HepG2 (cell line): ENCODE measurements at regions not wholly inside any gene's neighbourhood (a gene's known extent, or its start where the extent isn't known, plus 50 kb on each side); places are given as distances from the start of the nearest gene placed in this dataset.

Source experiments
- ATAC-seq: fragments of 200-7000 bp; cut with Tn5 transposase; 3 replicates; pipeline ENCODE4 v1.9.1; 2020; ENCODE audit warnings: mild to moderate bottlenecking, moderate library complexity
- BruUV-seq: library from RNA; stranded (reverse); fragments of 400-500 nt; replicated peaks from 2 replicates; lab custom pipeline; 2021; lab: Mats Ljungman, UMichigan
- CTCF ChIA-PET: fragments of 300-600 bp; formaldehyde crosslinking; extraction: SDS; loops from one replicate; lab custom pipeline; 2021; ENCODE audit warnings: low total read pairs, inconsistent platforms, low intra/inter-chr PET ratio; lab: Yijun Ruan, JAX
- POLR2A ChIA-PET: fragments of 350-600 bp; sonication (Branson Sonifier 250); formaldehyde crosslinking; loops from one replicate; lab custom pipeline; 2020; ENCODE audit warnings: antibody characterized with exemption, inconsistent platforms; lab: Yijun Ruan, JAX
- DNase-seq: peaks from one replicate; pipeline ENCODE4 v3.0.0-alpha.2; 2015; ENCODE audit warnings: low spot score
- FAIRE-seq: peaks from 3 replicates; lab custom pipeline; 2011; peaks lifted over from hg19 to GRCh38; lab: Jason Lieb, UNC
- H2AFZ ChIP-seq: one replicate; pipeline ENCODE4 v1.6.1; 2011; ENCODE audit warnings: low read length, inconsistent platforms
- H3K27ac ChIP-seq: fragments of 300-600 bp; 3 replicates; pipeline ENCODE4 v1.8.0; 2011; ENCODE audit warnings: mixed run types, mild to moderate bottlenecking, mixed read lengths, low read length, inconsistent platforms; ENCODE audit not compliant: insufficient read depth; ENCODE audit errors: extremely low read length
- H3K27me3 ChIP-seq, 2 experiments: fragments of 200-600 bp in 1 of 2; 2 replicates in 1 of 2; 3 replicates in 1 of 2; pipeline versions ENCODE4 v1.6.0 to v1.8.0; 2011; ENCODE audit warnings: low read length in 2 of 2, mild to moderate bottlenecking in 2 of 2, moderate library complexity in 2 of 2, inconsistent platforms in 1 of 2; ENCODE audit not compliant: insufficient read depth in 2 of 2, control insufficient read depth in 1 of 2
- H3K36me3 ChIP-seq, 2 experiments: fragments of 200-600 bp in 1 of 2; replicated peaks in 1 of 2; 2 replicates in 1 of 2; 3 replicates in 1 of 2; pipeline versions ENCODE4 v1.5.1 to v1.8.0; 2011; ENCODE audit warnings: low read length in 2 of 2, inconsistent platforms in 1 of 2; ENCODE audit not compliant: insufficient read depth in 2 of 2, control insufficient read depth in 1 of 2
- H3K4me1 ChIP-seq: 2 replicates; pipeline ENCODE4 v1.5.1; 2012; ENCODE audit warnings: low read length, inconsistent platforms; ENCODE audit not compliant: insufficient read depth
- H3K4me2 ChIP-seq: 2 replicates; pipeline ENCODE4 v1.6.0; 2011; ENCODE audit warnings: low read depth, low read length, inconsistent platforms
- H3K4me3 ChIP-seq, 3 experiments: fragments of 200-600 bp in 1 of 3; sonication (generic), shearing (Covaris generic) in 1 of 3; replicated peaks in 1 of 3; 2 replicates each; pipeline ENCODE4 v1.5.1; 2011 to 2016; ENCODE audit warnings: low read length in 3 of 3, inconsistent platforms in 2 of 3, low read depth in 2 of 3, mild to moderate bottlenecking in 2 of 3, control low read depth in 1 of 3, mixed read lengths in 1 of 3; ENCODE audit not compliant: insufficient read depth in 1 of 3
- H3K79me2 ChIP-seq: one replicate; pipeline ENCODE4 v1.6.1; 2011; ENCODE audit warnings: low read length, inconsistent platforms; ENCODE audit not compliant: insufficient read depth
- H3K9ac ChIP-seq: 2 replicates; pipeline ENCODE4 v1.6.0; 2011; ENCODE audit warnings: mild to moderate bottlenecking, low read depth, low read length, inconsistent platforms; ENCODE audit not compliant: insufficient read depth
- H3K9me3 ChIP-seq: 2 replicates; pipeline ENCODE4 v1.5.1; 2012; ENCODE audit warnings: mild to moderate bottlenecking, low read length
- H4K20me1 ChIP-seq: 2 replicates; pipeline ENCODE4 v1.6.0; 2011; ENCODE audit warnings: inconsistent platforms, mild to moderate bottlenecking, low read length, moderate library complexity; ENCODE audit not compliant: insufficient read depth
- BRCA1 ChIP-seq: sonication (generic); formaldehyde crosslinking; IDR thresholded peaks from 2 replicates; pipeline ENCODE4 v1.4.0; 2020; ENCODE audit warnings: missing genetic modification reagents
- CEBPB ChIP-seq: IDR thresholded peaks from 2 replicates; pipeline ENCODE4 v1.6.1; 2011; ENCODE audit warnings: low read depth, low read length, improper control_type of control experiment, borderline replicate concordance
- CEBPG ChIP-seq: IDR thresholded peaks from 2 replicates; pipeline ENCODE4 v1.6.1; 2016
- CENPT ChIP-seq: sonication (generic); formaldehyde crosslinking; IDR thresholded peaks from 2 replicates; pipeline ENCODE4 v1.8.0; 2022; ENCODE audit warnings: low read depth, mild to moderate bottlenecking, moderate library complexity, missing genetic modification reagents
- HNF4A ChIP-seq: sonication (generic); formaldehyde crosslinking; IDR thresholded peaks from 2 replicates; pipeline ENCODE4 v1.4.0; 2020; ENCODE audit warnings: missing genetic modification reagents
- KAT2B ChIP-seq: fragments of 150-350 bp; IDR thresholded peaks from 2 replicates; pipeline ENCODE4 v1.6.1; 2014; ENCODE audit warnings: low read depth, low read length, borderline replicate concordance
- KLF15 ChIP-seq: sonication (generic); formaldehyde crosslinking; IDR thresholded peaks from 2 replicates; pipeline ENCODE4 v1.8.1; 2023; ENCODE audit warnings: borderline replicate concordance, mild to moderate bottlenecking, inconsistent platforms, missing genetic modification reagents, mixed read lengths
- MEF2D ChIP-seq: sonication (generic); formaldehyde crosslinking; IDR thresholded peaks from 2 replicates; pipeline ENCODE4 v1.5.1; 2020; ENCODE audit warnings: mild to moderate bottlenecking, missing genetic modification reagents
- MXI1 ChIP-seq: IDR thresholded peaks from 3 replicates; pipeline ENCODE4 v1.6.1; 2012; ENCODE audit warnings: low read depth, low read length, inconsistent platforms, borderline replicate concordance
- ONECUT2 ChIP-seq: sonication (generic); formaldehyde crosslinking; IDR thresholded peaks from 2 replicates; pipeline ENCODE4 v1.4.0; 2020; ENCODE audit warnings: missing genetic modification reagents
- PHB2 ChIP-seq: fragments of 450-650 bp; IDR thresholded peaks from 2 replicates; pipeline ENCODE4 v1.6.1; 2018; ENCODE audit not compliant: partially characterized antibody
- ZNF18 ChIP-seq: sonication (generic); formaldehyde crosslinking; IDR thresholded peaks from 2 replicates; pipeline ENCODE4 v1.8.0; 2022; ENCODE audit warnings: mild to moderate bottlenecking, missing genetic modification reagents; ENCODE audit not compliant: insufficient replicate concordance
- ZNF558 ChIP-seq: sonication (generic); formaldehyde crosslinking; IDR thresholded peaks from 2 replicates; pipeline ENCODE4 v1.9.0; 2022; ENCODE audit warnings: mild to moderate bottlenecking, missing genetic modification reagents, borderline replicate concordance
- ZNF629 ChIP-seq: sonication (generic); formaldehyde crosslinking; conservative IDR thresholded peaks from 2 replicates; pipeline ENCODE4 v1.5.0; 2020; ENCODE audit warnings: missing genetic modification reagents
- ZNF749 ChIP-seq: sonication (generic); formaldehyde crosslinking; IDR thresholded peaks from 2 replicates; pipeline ENCODE4 v1.8.0; 2022; ENCODE audit warnings: mild to moderate bottlenecking, missing genetic modification reagents, moderate library complexity, borderline replicate concordance
- ZNF768 ChIP-seq: sonication (generic); formaldehyde crosslinking; IDR thresholded peaks from 2 replicates; pipeline ENCODE4 v1.4.0; 2020; ENCODE audit warnings: missing genetic modification reagents
- ZNF83 ChIP-seq: sonication (generic); formaldehyde crosslinking; IDR thresholded peaks from 2 replicates; pipeline ENCODE4 v1.4.0; 2020; ENCODE audit warnings: missing genetic modification reagents, mild to moderate bottlenecking, borderline replicate concordance
- WGBS: methylation state at CpG from one replicate; pipeline ENCODE4 v1.1.6; 2017; ENCODE audit warnings: low lambda C conversion rate; 5-methylcytosine and 5-hydroxymethylcytosine counted together
- in situ Hi-C: cut with HindIII; loops from 2 replicates; pipeline ENCODE4 v1.10.0; 2017; ENCODE audit warnings: low pct_unique_long_range_greater_than_20kb; ENCODE audit not compliant: extremely low pct_ligation_motif_present
- intact Hi-C: fragments of 100-400 bp; cut with micrococcal nuclease; formaldehyde crosslinking; loops from one replicate; pipeline ENCODE4 v1.10.0; 2022; ENCODE audit not compliant: unreplicated experiment
- TF ChIP-seq, protein P1 (sequence below): IDR thresholded peaks from 2 replicates; pipeline ENCODE4 v1.6.1; 2012; ENCODE audit warnings: inconsistent platforms
- TF ChIP-seq, protein P2 (sequence below): sonication (generic); formaldehyde crosslinking; IDR thresholded peaks from 2 replicates; pipeline ENCODE4 v1.8.1; 2023; ENCODE audit warnings: mild to moderate bottlenecking, moderate library complexity, missing genetic modification reagents

- TF ChIP-seq ZNF83 (CRISPR knock-in tag): no peak
- no peak for TF ChIP-seq MXI1
- no peak for TF ChIP-seq ZNF768 (CRISPR knock-in tag)
- no peak for TF ChIP-seq KLF15 (CRISPR knock-in tag)
- TF ChIP-seq BRCA1: no peak
- no peak for TF ChIP-seq CENPT
- TF ChIP-seq MEF2D (CRISPR knock-in tag): no peak
- H4K20me1 ChIP-seq: no peaks in the 10 kb centered on the region
Measured at GRCh38 chr10:2974083-2974482, 93.3 kb upstream of the PFKP start.

DNA sequence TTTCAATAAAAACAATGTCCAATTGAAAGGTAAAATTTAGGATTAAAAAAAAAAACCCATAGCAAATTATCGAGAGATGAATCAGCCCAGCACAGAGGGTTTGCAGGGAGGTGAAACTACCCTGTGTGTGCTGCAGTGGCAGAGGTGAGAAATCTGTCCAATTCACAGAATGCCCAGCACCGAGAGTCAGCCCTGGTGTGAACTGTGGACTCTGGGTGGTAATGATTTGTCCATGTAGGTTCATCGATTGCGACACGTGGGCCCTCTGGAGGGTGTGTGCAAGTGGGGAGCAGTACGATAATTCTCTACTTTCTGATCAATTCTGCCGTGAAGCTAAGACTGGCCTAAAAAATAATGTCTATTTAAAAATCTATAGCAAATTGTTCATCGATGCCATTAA lies 94.5 kb upstream of the PFKP start:
- Histone ChIP-seq H3K4me1 (0 out of 2 replicates have a peak, but pooled peaks cover 7% of the 10 kb centered on the region), H3K79me2 (no peaks in the 10 kb centered on the region), H3K27ac (no peak overlapping the region), H3K9me3 (no peaks in the 10 kb centered on the region), H3K4me3 (no peak overlapping the region), H3K36me3 (no peaks in the 10 kb centered on the region), H3K9ac (no peak overlapping the region), H3K27me3 (no peaks in the 10 kb centered on the region; a peak in 1 of 5 replicates), H3K4me2 (no peak overlapping the region), H2AFZ (no peak overlapping the region), H4K20me1 (no peaks in the 10 kb centered on the region)
- ChIA-PET CTCF (no interaction called here), POLR2A (no interaction called here)
- no TSS peak for BruUV-seq
- intact Hi-C loops: no loop called here
- in situ Hi-C loops: no loop called here
- WGBS: 14% methylated on average over 8 of the region's 8 CpGs
- no peak for DNase-seq
- peak; percentile 81 for ATAC-seq
- FAIRE-seq: no peak
- TF ChIP-seq ZNF18: peak; percentile 98
- TF ChIP-seq ONECUT2: peak; percentile 50; the same call in 1 of the 2 replicates
- TF ChIP-seq ZNF558 (CRISPR knock-in tag): no peak
- TF ChIP-seq ZNF629 (CRISPR knock-in tag): peak; percentile 64
- TF ChIP-seq KAT2B: peak; percentile 32; the same call in 1 of the 2 replicates
- TF ChIP-seq CEBPB: peak; percentile 75; the same call in 1 of the 2 replicates
- TF ChIP-seq CEBPG: peak; percentile 35; the same call in 1 of the 2 replicates
- TF ChIP-seq, protein P1, sequence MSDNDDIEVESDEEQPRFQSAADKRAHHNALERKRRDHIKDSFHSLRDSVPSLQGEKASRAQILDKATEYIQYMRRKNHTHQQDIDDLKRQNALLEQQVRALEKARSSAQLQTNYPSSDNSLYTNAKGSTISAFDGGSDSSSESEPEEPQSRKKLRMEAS: 0 out of 2 replicates have a peak, but pooled peaks have one; percentile 27
- TF ChIP-seq PHB2: no peak
- TF ChIP-seq HNF4A (CRISPR knock-in tag): peak; percentile 66
- no peak for TF ChIP-seq ZNF749 (CRISPR knock-in tag)
- TF ChIP-seq, protein P2, sequence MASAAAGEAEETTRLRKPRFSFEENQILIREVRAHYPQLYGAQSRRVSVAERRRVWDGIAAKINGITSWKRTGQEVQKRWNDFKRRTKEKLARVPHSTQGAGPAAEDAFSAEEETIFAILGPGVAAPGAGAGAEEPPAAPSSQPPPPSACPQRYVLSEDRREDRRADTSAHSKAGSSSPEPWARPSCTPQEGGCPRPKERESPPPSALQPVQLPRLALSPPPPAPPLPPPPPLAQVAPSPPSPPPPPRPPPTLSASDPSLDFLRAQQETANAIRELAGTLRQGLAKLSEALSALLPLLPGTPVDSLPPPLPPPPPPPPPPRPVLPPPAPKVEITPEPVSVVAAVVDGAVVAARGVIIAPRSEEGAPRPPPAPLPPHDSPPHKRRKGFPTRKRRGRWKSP (CRISPR knock-in tag): no peak

More at GRCh38 chr10:2974083-2974482, 93.3 kb upstream of the PFKP start:
- Histone ChIP-seq H3K36me3 (no peaks in the 10 kb centered on the region), H2AFZ (no peak overlapping the region), H3K4me2 (no peak overlapping the region), H3K27ac (no peak overlapping the region), H3K27me3 (no peaks in the 10 kb centered on the region; a peak in 2 of 5 replicates), H3K4me3 (no peak overlapping the region), H3K9me3 (no peaks in the 10 kb centered on the region), H3K4me1 (0 out of 2 replicates have a peak, but pooled peaks cover 7% of the 10 kb centered on the region), H3K79me2 (no peaks in the 10 kb centered on the region), H3K9ac (no peak overlapping the region)
- ATAC-seq (no peak), DNase-seq (no peak), FAIRE-seq (no peak)
- in situ Hi-C loops (no loop called here), intact Hi-C loops (no loop called here)
- ChIA-PET POLR2A (no interaction called here), CTCF (no interaction called here)
- no TSS peak for BruUV-seq
- 20% methylated on average over 3 of the region's 3 CpGs for WGBS
